Left lung (tissue), 4 donors: ENCODE measurements at regions not wholly inside any gene's neighbourhood (a gene's known extent, or its start where the extent isn't known, plus 50 kb on each side); places are given as distances from the start of the nearest gene placed in this dataset.

Experiments used
- ATAC-seq: fragments of 200-7000 bp; cut with Tn5 transposase; one replicate; pipeline ENCODE4 v1.9.1; 2020; ENCODE audit warnings: moderate library complexity
- DNase-seq, 4 donors: peaks; one replicate each; pipeline ENCODE4 v3.0.0-alpha.2; 2013 to 2020
- H3K27ac ChIP-seq, 2 donors: fragments of 200-600 bp; sonication (generic) in 1 of 2; one replicate each; pipeline versions ENCODE4 v1.5.0 to v1.8.0; 2020 to 2021
- H3K27me3 ChIP-seq, 2 donors: fragments of 200-600 bp; sonication (generic) in 1 of 2; one replicate each; pipeline versions ENCODE4 v1.5.0 to v1.8.0; 2020 to 2021
- H3K36me3 ChIP-seq, 2 donors: fragments of 200-600 bp; sonication (generic) in 1 of 2; one replicate each; pipeline versions ENCODE4 v1.5.0 to v1.8.0; 2020 to 2021
- H3K4me1 ChIP-seq, 2 donors: fragments of 200-600 bp; one replicate each; pipeline ENCODE4 v1.8.0; 2021
- H3K4me3 ChIP-seq, 2 donors: fragments of 200-600 bp; sonication (generic) in 1 of 2; one replicate each; pipeline versions ENCODE4 v1.5.0 to v1.8.0; 2020 to 2021; ENCODE audit warnings: mild to moderate bottlenecking in 1 of 2
- H3K9me3 ChIP-seq, 2 donors: fragments of 200-600 bp; sonication (generic) in 1 of 2; one replicate each; pipeline versions ENCODE4 v1.5.0 to v1.8.0; 2020 to 2021
- CTCF ChIP-seq, 2 donors: fragments of 200-600 bp; sonication (generic) in 1 of 2; IDR thresholded peaks; one replicate each; pipeline versions ENCODE4 v1.5.0 to v1.8.0; 2021; ENCODE audit warnings: antibody characterized with exemption in 2 of 2
- intact Hi-C, 2 donors: fragments of 100-400 bp; cut with DNase I; formaldehyde crosslinking; loops; one replicate each; pipeline versions ENCODE4 v1.11.2 to v1.14.2; 2022
- donor health status: DM: no; HTN: yes; CAD: no.
- donor health status: DM: no; HTN: no; CAD: no.

- H3K4me1 ChIP-seq, result peaks cover 0 to 6% of the 10 kb centered on the region in 2 donors
- intact Hi-C loops, result no loop called here
- no peaks in the 10 kb centered on the region for H3K9me3 ChIP-seq
- ATAC-seq (no peak), DNase-seq (no peak)
- TF ChIP-seq CTCF (IDR thresholded peaks at IDR 0.05), result no peak
- no peak overlapping the region for H3K4me3 ChIP-seq
- no peak overlapping the region for H3K27ac ChIP-seq
- no peaks in the 10 kb centered on the region for H3K27me3 ChIP-seq
- H3K36me3 ChIP-seq, result no peaks in the 10 kb centered on the region
Observed at GRCh38 chr6:147078602-147079001, 125.6 kb upstream of the STXBP5 start.

GRCh38 chr6:147080225-147080624 lies 124.0 kb upstream of the STXBP5 start:
- Histone ChIP-seq H3K36me3 (no peaks in the 10 kb centered on the region), H3K4me1 (peaks cover 0 to 6% of the 10 kb centered on the region in 2 donors), H3K4me3 (no peak overlapping the region), H3K27me3 (no peaks in the 10 kb centered on the region), H3K9me3 (no peaks in the 10 kb centered on the region), H3K27ac (no peak overlapping the region)
- TF ChIP-seq CTCF (IDR thresholded peaks at IDR 0.05), result no peak
- DNase-seq (no peak), ATAC-seq (no peak)
- intact Hi-C loops, result no loop called here

GRCh38 chr6:147081076-147081609 lies 123.1 kb upstream of the STXBP5 start:
- no peak overlapping the region for H3K27ac ChIP-seq
- H3K9me3 ChIP-seq, result no peaks in the 10 kb centered on the region
- ATAC-seq, result peak; percentile 62
- H3K27me3 ChIP-seq, result no peaks in the 10 kb centered on the region
- no peak for TF ChIP-seq CTCF (IDR thresholded peaks at IDR 0.05)
- no peak for DNase-seq
- H3K36me3 ChIP-seq, result no peaks in the 10 kb centered on the region
- intact Hi-C loops, result no loop called here
- H3K4me1 ChIP-seq, result peaks cover 0 to 6% of the 10 kb centered on the region in 2 donors
- H3K4me3 ChIP-seq, result no peak overlapping the region

- ATAC-seq (no peak), DNase-seq (no peak)
- TF ChIP-seq CTCF (IDR thresholded peaks at IDR 0.05), result no peak
- Histone ChIP-seq H3K27me3 (no peaks in the 10 kb centered on the region), H3K4me1 (no peaks in the 10 kb centered on the region), H3K4me3 (no peak overlapping the region), H3K36me3 (no peaks in the 10 kb centered on the region), H3K9me3 (peaks cover 0 to 16% of the 10 kb centered on the region in 2 donors), H3K27ac (no peak overlapping the region)
- intact Hi-C loops, result no loop called here
Observed at GRCh38 chr6:147087641-147088040, 116.6 kb upstream of the STXBP5 start.

- TF ChIP-seq CTCF (IDR thresholded peaks at IDR 0.05), result no peak
- no peaks in the 10 kb centered on the region for H3K4me1 ChIP-seq
- H3K27ac ChIP-seq, result no peak overlapping the region
- no peak for ATAC-seq
- H3K9me3 ChIP-seq, result peaks cover 0 to 16% of the 10 kb centered on the region in 2 donors
- no peak for DNase-seq
- intact Hi-C loops, result no loop called here
- no peaks in the 10 kb centered on the region for H3K36me3 ChIP-seq
- H3K4me3 ChIP-seq, result no peak overlapping the region
- no peaks in the 10 kb centered on the region for H3K27me3 ChIP-seq
Observed at GRCh38 chr6:147088861-147089260, 115.4 kb upstream of the STXBP5 start.
